H1 (cell line): ENCODE measurements at regions not wholly inside any gene's neighbourhood (a gene's known extent, or its start where the extent isn't known, plus 50 kb on each side); places are given as distances from the start of the nearest gene placed in this dataset.

ENCODE experiments used
- CTCF ChIA-PET: fragments of 300-600 bp; sonication (Branson Sonifier 250); formaldehyde crosslinking; loops from one replicate; lab custom pipeline; 2021; ENCODE audit not compliant: partially characterized antibody; lab: Charles Lee
- POLR2A ChIA-PET: fragments of 300-600 bp; sonication (Branson Sonifier 250); formaldehyde crosslinking; loops from one replicate; lab custom pipeline; 2021; ENCODE audit warnings: inconsistent platforms; ENCODE audit not compliant: partially characterized antibody; lab: Charles Lee
- DNase-seq, 2 experiments: peaks; one replicate each; pipeline versions ENCODE4 v3.0.0 to v3.0.0-alpha.2; 2010 to 2022; ENCODE audit warnings: low spot score in 2 of 2, low read depth in 1 of 2, mixed read lengths in 1 of 2
- FAIRE-seq: peaks from 2 replicates; lab custom pipeline; 2011; peaks lifted over from hg19 to GRCh38; lab: Jason Lieb, UNC
- H2AFZ ChIP-seq: 2 replicates; pipeline ENCODE4 v1.8.1; 2012; ENCODE audit warnings: low read length, inconsistent platforms
- H2AK5ac ChIP-seq: 2 replicates; pipeline ENCODE4 v1.6.1; 2013; ENCODE audit warnings: low read depth, low read length
- H2BK120ac ChIP-seq: replicated peaks from 2 replicates; pipeline ENCODE3; 2013; ENCODE audit warnings: low read depth, low read length, inconsistent platforms
- H2BK12ac ChIP-seq: 2 replicates; pipeline ENCODE4 v1.6.1; 2013; ENCODE audit warnings: low read depth, low read length
- H2BK15ac ChIP-seq: 2 replicates; pipeline ENCODE4 v1.6.1; 2013; ENCODE audit warnings: low read length
- H2BK20ac ChIP-seq: 2 replicates; pipeline ENCODE4 v1.6.1; 2013; ENCODE audit warnings: low read length
- H2BK5ac ChIP-seq: 2 replicates; pipeline ENCODE4 v1.6.1; 2013; ENCODE audit warnings: low read depth, low read length
- H3K14ac ChIP-seq: 2 replicates; pipeline ENCODE4 v1.6.1; 2013; ENCODE audit warnings: inconsistent platforms; ENCODE audit not compliant: insufficient read length
- H3K18ac ChIP-seq: 2 replicates; pipeline ENCODE4 v1.6.1; 2013; ENCODE audit warnings: low read length; ENCODE audit errors: extremely low read depth
- H3K23ac ChIP-seq: 2 replicates; pipeline ENCODE4 v1.6.1; 2013; ENCODE audit warnings: inconsistent platforms; ENCODE audit not compliant: insufficient read length
- H3K23me2 ChIP-seq: 2 replicates; pipeline ENCODE4 v1.6.1; 2013; ENCODE audit warnings: low read depth, low read length
- H3K27ac ChIP-seq: 2 replicates; pipeline ENCODE4 v1.6.1; 2011; ENCODE audit warnings: low read depth, low read length, inconsistent platforms
- H3K27me3 ChIP-seq, 4 experiments: replicated peaks in 1 of 4; 1 replicate in 1 of 4; 2 replicates in 3 of 4; pipeline versions ENCODE4 v1.6.1 to v1.8.1; 2011 to 2013; ENCODE audit warnings: low read length in 3 of 4, mild to moderate bottlenecking in 3 of 4, inconsistent platforms in 2 of 4, mixed read lengths in 2 of 4, moderate library complexity in 1 of 4; ENCODE audit not compliant: control insufficient read depth in 3 of 4, insufficient read depth in 3 of 4; ENCODE audit errors: extremely low read depth in 1 of 4
- H3K36me3 ChIP-seq, 4 experiments: 2 replicates each; pipeline versions ENCODE4 v1.6.1 to v1.8.1; 2011 to 2013; ENCODE audit warnings: mild to moderate bottlenecking in 4 of 4, low read length in 3 of 4, moderate library complexity in 2 of 4, control low read depth in 1 of 4, inconsistent platforms in 1 of 4; ENCODE audit not compliant: insufficient read depth in 4 of 4, control insufficient read depth in 2 of 4
- H3K4ac ChIP-seq: replicated peaks from 2 replicates; pipeline ENCODE3; 2013; ENCODE audit warnings: low read length, low read depth, mixed read lengths, inconsistent platforms; ENCODE audit not compliant: insufficient read length
- H3K4me1 ChIP-seq, 4 experiments: replicated peaks in 1 of 4; 1 replicate in 1 of 4; 2 replicates in 3 of 4; pipeline versions ENCODE4 v1.6.1 to v1.8.1; 2011 to 2013; ENCODE audit warnings: low read length in 3 of 4, inconsistent platforms in 2 of 4, mixed read lengths in 1 of 4; ENCODE audit not compliant: insufficient read depth in 4 of 4, control insufficient read depth in 3 of 4
- H3K4me2 ChIP-seq, 2 experiments: 2 replicates each; pipeline versions ENCODE4 v1.6.1 to v1.8.1; 2011 to 2013; ENCODE audit warnings: low read depth in 2 of 2, low read length in 2 of 2, control low read depth in 1 of 2, inconsistent platforms in 1 of 2, mild to moderate bottlenecking in 1 of 2; ENCODE audit not compliant: insufficient read depth in 1 of 2
- H3K4me3 ChIP-seq, 4 experiments: fragments of 200-600, 300-600 bp in 1 of 4; sonication (generic), shearing (Covaris generic), sonication (Bioruptor Twin) in 1 of 4; 2 replicates each; pipeline versions ENCODE4 v1.5.1 to v1.8.1; 2011 to 2016; ENCODE audit warnings: low read length in 4 of 4, low read depth in 3 of 4, control low read depth in 2 of 4, inconsistent platforms in 2 of 4, mild to moderate bottlenecking in 2 of 4, mixed read lengths in 1 of 4, moderate library complexity in 1 of 4; ENCODE audit not compliant: insufficient read depth in 2 of 4; ENCODE audit errors: extremely low read depth in 1 of 4
- H3K56ac ChIP-seq: replicated peaks from 2 replicates; pipeline ENCODE3; 2013; ENCODE audit warnings: low read depth, mild to moderate bottlenecking, mixed read lengths, low read length, inconsistent platforms; ENCODE audit not compliant: insufficient read length
- H3K79me1 ChIP-seq: 2 replicates; pipeline ENCODE4 v1.6.1; 2013; ENCODE audit warnings: low read depth, low read length, control low read depth
- H3K79me2 ChIP-seq, 2 experiments: 2 replicates each; pipeline versions ENCODE4 v1.6.1 to v1.8.1; 2012 to 2013; ENCODE audit warnings: low read length in 2 of 2, mild to moderate bottlenecking in 2 of 2, inconsistent platforms in 1 of 2; ENCODE audit not compliant: insufficient read depth in 2 of 2, control insufficient read depth in 1 of 2
- H3K9ac ChIP-seq, 4 experiments: replicated peaks in 1 of 4; 1 replicate in 1 of 4; 2 replicates in 3 of 4; pipeline versions ENCODE4 v1.6.1 to v1.8.1; 2011 to 2013; ENCODE audit warnings: low read depth in 3 of 4, low read length in 3 of 4, control low read depth in 2 of 4, mild to moderate bottlenecking in 2 of 4, moderate library complexity in 2 of 4, inconsistent platforms in 1 of 4; ENCODE audit errors: extremely low read depth in 1 of 4
- H3K9me3 ChIP-seq, 2 experiments: 2 replicates each; pipeline versions ENCODE4 v1.6.1 to v1.8.1; 2012 to 2013; ENCODE audit warnings: mild to moderate bottlenecking in 2 of 2, moderate library complexity in 2 of 2, control low read depth in 1 of 2, inconsistent platforms in 1 of 2, low read depth in 1 of 2, low read length in 1 of 2, mixed read lengths in 1 of 2; ENCODE audit not compliant: insufficient read depth in 2 of 2
- H4K20me1 ChIP-seq, 2 experiments: replicated peaks in 1 of 2; 2 replicates each; pipeline versions ENCODE3 to v1.8.1; 2011 to 2013; ENCODE audit warnings: inconsistent platforms in 2 of 2, low read length in 2 of 2, mild to moderate bottlenecking in 1 of 2; ENCODE audit not compliant: insufficient read depth in 2 of 2, control insufficient read depth in 1 of 2
- H4K5ac ChIP-seq: 2 replicates; pipeline ENCODE4 v1.6.1; 2013; ENCODE audit warnings: low read length, low read depth, mixed read lengths, inconsistent platforms; ENCODE audit not compliant: insufficient read length
- H4K8ac ChIP-seq: 2 replicates; pipeline ENCODE4 v1.8.0; 2013; ENCODE audit warnings: mild to moderate bottlenecking, moderate library complexity, low read length, inconsistent platforms; ENCODE audit not compliant: insufficient read depth; ENCODE audit errors: extremely low read depth
- H4K91ac ChIP-seq: replicated peaks from 2 replicates; pipeline ENCODE3; 2013; ENCODE audit warnings: low read length, mixed read lengths, inconsistent platforms; ENCODE audit not compliant: insufficient read length
- NANOG ChIP-seq: IDR thresholded peaks from 2 replicates; pipeline ENCODE4 v1.6.1; 2011; ENCODE audit warnings: low read length, low read depth, mild to moderate bottlenecking, inconsistent platforms; ENCODE audit not compliant: insufficient read depth, poor library complexity, severe bottlenecking
- RAD21 ChIP-seq, 2 experiments: IDR thresholded peaks in 1 of 2; conservative IDR thresholded peaks in 1 of 2; 2 replicates each; pipeline ENCODE4 v1.6.1; 2011; ENCODE audit warnings: low read depth in 2 of 2, low read length in 2 of 2, improper control_type of control experiment in 1 of 2, inconsistent platforms in 1 of 2, mild to moderate bottlenecking in 1 of 2, moderate library complexity in 1 of 2
- RXRA ChIP-seq: IDR thresholded peaks from 2 replicates; pipeline ENCODE4 v1.6.1; 2011; ENCODE audit warnings: low read depth, mild to moderate bottlenecking, low read length, moderate library complexity; ENCODE audit not compliant: insufficient read depth
- SRF ChIP-seq: IDR thresholded peaks from 2 replicates; pipeline ENCODE4 v1.6.1; 2011; ENCODE audit warnings: mild to moderate bottlenecking, low read depth, low read length, moderate library complexity
- WGBS, 2 experiments: shearing (Covaris generic) in 1 of 2; methylation state at CpG; one replicate each; pipeline versions ENCODE4 v1.1.6 to v1.1.7; 2013 to 2015; ENCODE audit warnings: low lambda C conversion rate in 2 of 2, mixed read lengths in 2 of 2, inconsistent platforms in 1 of 2, low coverage in 1 of 2, missing lambda C conversion rate in 1 of 2; ENCODE audit not compliant: insufficient replicate concordance in 2 of 2, insufficient coverage in 1 of 2, insufficient read length in 1 of 2; ENCODE audit errors: extremely low coverage in 1 of 2, missing lambda C conversion rate in 1 of 2; 5-methylcytosine and 5-hydroxymethylcytosine counted together

DNA sequence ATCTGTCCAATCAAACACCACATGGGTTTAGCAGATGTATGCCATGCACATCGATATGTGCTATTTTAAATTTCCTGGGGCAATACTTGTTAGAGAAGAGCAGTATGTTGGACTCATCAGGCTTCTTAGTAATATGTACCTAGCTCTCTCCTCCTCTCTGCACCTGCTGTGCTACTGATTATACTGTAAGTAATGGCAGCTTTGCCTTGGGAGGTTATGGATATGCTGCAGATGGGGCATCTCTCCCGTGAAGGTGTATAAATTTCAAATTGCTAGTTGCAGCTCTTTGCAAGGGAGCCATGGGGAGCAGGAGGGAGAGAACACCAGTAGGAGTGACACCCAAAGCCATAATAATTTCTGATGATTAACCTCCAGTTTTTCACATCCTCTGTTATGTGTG is 101.5 kb downstream of the SPATA31D1 start:
- no peak overlapping the region for H2BK5ac ChIP-seq
- ChIA-PET CTCF (interaction anchor here (0.6 to 1.3 kb wide), 2 partner anchors 11 to 434 kb away, joined by 4 to 9 read pairs; no protein-coding TSS in a partner anchor), POLR2A (no interaction called here)
- peaks cover 0 to 3% of the 10 kb centered on the region in 2 experiments; a peak in 1 of 4 replicates for H3K9me3 ChIP-seq
- no peak overlapping the region for H4K8ac ChIP-seq
- no peak overlapping the region for H3K4me2 ChIP-seq
- no peak overlapping the region for H2BK15ac ChIP-seq
- H3K36me3 ChIP-seq, result no peaks in the 10 kb centered on the region
- H2BK120ac ChIP-seq, result no peak overlapping the region
- no peak overlapping the region for H2AFZ ChIP-seq
- FAIRE-seq (no peak), DNase-seq (no peak)
- no peak overlapping the region for H3K27ac ChIP-seq
- H4K91ac ChIP-seq, result no peak overlapping the region
- H3K79me2 ChIP-seq, result no peaks in the 10 kb centered on the region
- no peak overlapping the region for H3K14ac ChIP-seq
- no peak overlapping the region for H3K4me3 ChIP-seq
- H2BK12ac ChIP-seq, result no peak overlapping the region
- H3K9ac ChIP-seq, result no peak overlapping the region
- no peaks in the 10 kb centered on the region for H4K20me1 ChIP-seq
- H3K23me2 ChIP-seq, result no peaks in the 10 kb centered on the region
- H3K4me1 ChIP-seq, result no peaks in the 10 kb centered on the region
- H3K23ac ChIP-seq, result no peak overlapping the region
- H2AK5ac ChIP-seq, result no peak overlapping the region
- H3K79me1 ChIP-seq, result no peaks in the 10 kb centered on the region
- no peak overlapping the region for H3K18ac ChIP-seq
- H3K4ac ChIP-seq, result no peak overlapping the region
- no peak overlapping the region for H4K5ac ChIP-seq
- H2BK20ac ChIP-seq, result no peak overlapping the region
- WGBS, 2 experiments, result 86% methylated on average over 2 of the region's 2 CpGs; no CpG with 5 or more reads in 1 of the 2 experiments
- no peaks in the 10 kb centered on the region for H3K27me3 ChIP-seq
- TF ChIP-seq NANOG, result no peak
- no peak for TF ChIP-seq RXRA
- TF ChIP-seq RAD21 (IDR thresholded peaks at IDR 0.05 in 1 of 2, conservative IDR thresholded peaks at IDR 0.05 in 1 of 2; ENCODE audit: low read depth in 2 of 2, low read length in 2 of 2), result no peak
- TF ChIP-seq SRF, result no peak
- no peak overlapping the region for H3K56ac ChIP-seq
